Esophagus squamous epithelium (tissue), 5 donors: ENCODE measurements at regions not wholly inside any gene's neighbourhood (a gene's known extent, or its start where the extent isn't known, plus 50 kb on each side); places are given as distances from the start of the nearest gene placed in this dataset.

Source experiments
- DNase-seq: peaks from one replicate; lab custom pipeline; 2025; lab: John Stamatoyannopoulos, UW
- H3K27ac ChIP-seq, 4 donors: fragments of 200-600 bp; sonication (generic); one replicate each; pipeline ENCODE4 v1.5.1; 2016 to 2019; ENCODE audit warnings: mild to moderate bottlenecking in 1 of 4
- H3K27me3 ChIP-seq, 4 donors: fragments of 200-600 bp; sonication (generic); 1 replicate in 3 of 4; 2 replicates in 1 of 4; pipeline versions ENCODE4 v1.5.1 to v1.6.0; 2017 to 2021; ENCODE audit warnings: antibody characterized with exemption in 1 of 4
- H3K36me3 ChIP-seq, 3 donors: fragments of 200-600 bp; sonication (generic); one replicate each; pipeline ENCODE4 v1.5.1; 2016 to 2019
- H3K4me1 ChIP-seq, 3 donors: fragments of 200-600 bp; sonication (generic); one replicate each; pipeline ENCODE4 v1.5.1; 2017 to 2019
- H3K4me3 ChIP-seq, 4 donors: fragments of 200-600 bp; sonication (generic); 1 replicate in 3 of 4; 2 replicates in 1 of 4; pipeline ENCODE4 v1.5.1; 2016 to 2019; ENCODE audit warnings: mild to moderate bottlenecking in 2 of 4, moderate library complexity in 1 of 4
- H3K9me3 ChIP-seq, 3 donors: fragments of 200-600 bp; sonication (generic); one replicate each; pipeline ENCODE4 v1.5.1; 2016 to 2019
- CTCF ChIP-seq, 6 experiments: fragments of 450-650 bp in 4 of 6; fragments of 200-600 bp in 2 of 6; sonication (generic) in 2 of 6; IDR thresholded peaks; one replicate each; pipeline ENCODE4 v1.5.1; 2016 to 2019; ENCODE audit warnings: antibody characterized with exemption in 6 of 6, mild to moderate bottlenecking in 4 of 6, moderate library complexity in 4 of 6
- POLR2A ChIP-seq, 4 donors: fragments of 450-650 bp; IDR thresholded peaks; one replicate each; pipeline ENCODE4 v1.6.1; 2017; ENCODE audit warnings: antibody characterized with exemption in 4 of 4, mild to moderate bottlenecking in 4 of 4, moderate library complexity in 3 of 4
- WGBS, 2 donors: methylation state at CpG; one replicate each; pipeline ENCODE4 v1.1.5; 2018; 5-methylcytosine and 5-hydroxymethylcytosine counted together
- intact Hi-C: fragments of 100-400 bp; cut with DNase I; formaldehyde crosslinking; loops from one replicate; pipeline ENCODE4 v1.15.0; 2022
- donor health status: DM: yes; HTN: yes; CAD: no.

DNA sequence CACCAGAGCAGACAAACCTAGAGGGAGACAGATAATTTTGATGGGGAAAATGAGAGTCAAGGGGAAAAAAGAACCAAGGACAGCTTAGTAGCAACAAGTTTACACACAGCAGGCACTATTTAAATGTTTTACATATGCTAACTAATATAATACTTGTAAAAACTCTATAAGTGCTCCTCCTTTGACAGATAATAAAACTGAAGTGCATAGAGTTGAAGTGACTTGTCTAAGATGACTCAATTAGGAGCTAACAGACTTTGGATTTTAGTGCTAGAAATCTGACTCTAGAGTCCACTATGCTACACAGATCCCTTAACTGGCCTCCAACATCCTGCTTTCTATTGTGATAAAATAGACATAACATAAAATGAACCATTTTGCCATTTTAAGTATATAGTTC lies 506.9 kb downstream of the SATB2 start:
- Histone ChIP-seq H3K27me3 (no peaks in the 10 kb centered on the region), H3K4me3 (no peak overlapping the region), H3K4me1 (no peaks in the 10 kb centered on the region), H3K27ac (no peak overlapping the region), H3K36me3 (no peaks in the 10 kb centered on the region), H3K9me3 (no peaks in the 10 kb centered on the region)
- intact Hi-C loops: no loop called here
- TF ChIP-seq CTCF (IDR thresholded peaks at IDR 0.05) (no peak), POLR2A (IDR thresholded peaks at IDR 0.05) (no peak)
- DNase-seq: no peak

- Histone ChIP-seq H3K4me1 (no peaks in the 10 kb centered on the region), H3K27ac (no peak overlapping the region), H3K9me3 (no peaks in the 10 kb centered on the region), H3K27me3 (no peaks in the 10 kb centered on the region), H3K4me3 (no peak overlapping the region), H3K36me3 (no peaks in the 10 kb centered on the region)
- WGBS, 2 donors: 67 to 72% methylated on average over 3 of the region's 3 CpGs
- intact Hi-C loops: no loop called here
- TF ChIP-seq POLR2A (IDR thresholded peaks at IDR 0.05) (no peak), CTCF (IDR thresholded peaks at IDR 0.05) (no peak)
- no peak for DNase-seq
These were observed 512.2 kb downstream of the SATB2 start for GRCh38 chr2:198945496-198945895.

- DNase-seq: no peak
- Histone ChIP-seq H3K36me3 (no peaks in the 10 kb centered on the region), H3K27ac (no peak overlapping the region), H3K27me3 (no peaks in the 10 kb centered on the region), H3K9me3 (no peaks in the 10 kb centered on the region), H3K4me3 (no peak overlapping the region), H3K4me1 (no peaks in the 10 kb centered on the region)
- TF ChIP-seq CTCF (IDR thresholded peaks at IDR 0.05) (no peak), POLR2A (IDR thresholded peaks at IDR 0.05) (no peak)
- intact Hi-C loops: no loop called here
These were observed 527.6 kb downstream of the SATB2 start for GRCh38 chr2:198930170-198930569.

DNA sequence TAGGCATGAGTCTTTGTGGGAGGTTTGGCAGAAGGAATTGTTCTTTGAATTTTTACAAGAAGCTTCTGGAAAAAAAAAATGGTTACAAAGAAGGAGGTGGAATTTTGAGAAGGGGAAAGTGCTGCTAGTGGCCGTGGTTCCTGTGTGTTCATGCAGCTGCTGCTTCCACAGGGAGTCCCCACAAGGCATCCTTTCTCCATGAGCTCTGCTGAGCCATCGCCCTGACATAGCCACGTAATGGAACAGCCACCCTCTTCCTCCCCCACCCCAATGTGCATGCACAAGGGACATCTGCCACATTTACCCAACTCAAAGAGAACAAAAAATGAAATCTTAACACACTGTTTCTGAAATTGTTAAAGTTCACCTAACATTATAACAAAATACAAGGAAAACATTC lies 529.7 kb downstream of the SATB2 start:
- 56 to 59% methylated on average over 3 of the region's 3 CpGs for WGBS, 2 donors
- H3K36me3 ChIP-seq: no peaks in the 10 kb centered on the region
- H3K4me3 ChIP-seq: no peak overlapping the region
- H3K4me1 ChIP-seq: no peaks in the 10 kb centered on the region
- TF ChIP-seq POLR2A (IDR thresholded peaks at IDR 0.05): no peak
- no peak for TF ChIP-seq CTCF (IDR thresholded peaks at IDR 0.05)
- no peaks in the 10 kb centered on the region for H3K9me3 ChIP-seq
- H3K27me3 ChIP-seq: no peaks in the 10 kb centered on the region
- no peak overlapping the region for H3K27ac ChIP-seq
- no peak for DNase-seq
- intact Hi-C loops: no loop called here

DNA sequence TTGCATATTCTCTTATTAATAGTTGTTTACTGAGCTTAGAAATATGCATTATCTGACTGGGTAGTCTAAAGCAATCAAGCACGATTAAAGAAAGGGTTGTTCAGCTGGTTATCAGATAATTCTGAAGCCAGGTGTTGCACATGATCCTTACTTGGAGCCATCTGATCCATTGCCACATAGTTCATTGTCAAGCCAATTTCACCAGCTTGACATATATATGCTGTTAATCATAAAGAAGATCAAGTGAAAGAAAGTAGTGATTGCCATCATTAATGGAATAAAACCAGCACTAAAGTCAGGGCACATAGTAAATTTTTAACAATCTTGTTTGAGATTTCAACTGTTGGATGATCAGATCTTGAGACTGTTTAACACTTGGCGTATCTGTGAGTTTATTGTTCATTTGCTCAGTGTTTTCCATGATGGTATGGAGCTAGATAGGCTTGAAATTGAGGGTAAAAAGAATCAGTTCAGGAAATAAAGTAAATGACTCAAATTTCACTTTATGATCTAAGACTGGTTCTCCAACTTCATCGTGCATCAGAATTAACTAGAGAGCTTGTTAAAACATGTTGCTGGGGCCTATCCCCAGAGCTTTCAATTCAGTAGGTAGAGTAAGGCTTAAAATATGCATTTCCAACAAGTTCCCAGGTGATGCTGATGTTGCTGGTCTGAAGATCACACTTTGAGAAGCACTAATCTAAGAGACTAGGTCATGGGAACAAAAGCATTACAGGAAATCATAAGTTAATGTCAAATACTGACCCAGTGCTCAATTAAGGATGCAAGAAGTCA lies 539.6 kb downstream of the SATB2 start:
- Histone ChIP-seq H3K27me3 (no peaks in the 10 kb centered on the region), H3K4me1 (no peaks in the 10 kb centered on the region), H3K4me3 (no peak overlapping the region), H3K27ac (no peak overlapping the region), H3K9me3 (no peaks in the 10 kb centered on the region), H3K36me3 (no peaks in the 10 kb centered on the region)
- DNase-seq: no peak
- 51 to 55% methylated on average over 3 of the region's 3 CpGs for WGBS, 2 donors
- intact Hi-C loops: no loop called here
- TF ChIP-seq CTCF (IDR thresholded peaks at IDR 0.05) (no peak), POLR2A (IDR thresholded peaks at IDR 0.05) (no peak)
